Sigmoid colon (tissue), 6 donors: ENCODE measurements at regions not wholly inside any gene's neighbourhood (a gene's known extent, or its start where the extent isn't known, plus 50 kb on each side); places are given as distances from the start of the nearest gene placed in this dataset.
"Not testable (repeated sequence)": the region's sequence is repeated elsewhere in the genome, so short reads cannot be mapped to it uniquely, and the experiment has no call there.

Source experiments
- DNase-seq: peaks from one replicate; pipeline ENCODE4 v3.0.0-alpha.2; 2019
- H3K27ac ChIP-seq, 4 donors: fragments of 200-600 bp; sonication (generic); one replicate each; pipeline ENCODE4 v1.5.1; 2016 to 2019; ENCODE audit warnings: mild to moderate bottlenecking in 1 of 4
- H3K27me3 ChIP-seq, 3 donors: fragments of 200-600 bp; sonication (generic); one replicate each; pipeline ENCODE4 v1.5.1; 2019; ENCODE audit warnings: mild to moderate bottlenecking in 1 of 3
- H3K36me3 ChIP-seq, 4 donors: fragments of 200-600 bp; sonication (generic); one replicate each; pipeline ENCODE4 v1.5.1; 2016 to 2019
- H3K4me1 ChIP-seq, 4 donors: fragments of 200-600 bp; sonication (generic); one replicate each; pipeline ENCODE4 v1.5.1; 2017 to 2019
- H3K4me3 ChIP-seq, 4 donors: fragments of 200-600 bp; sonication (generic); one replicate each; pipeline ENCODE4 v1.5.1; 2017 to 2019; ENCODE audit warnings: mild to moderate bottlenecking in 2 of 4, moderate library complexity in 1 of 4
- H3K9me3 ChIP-seq, 4 donors: fragments of 200-600 bp in 3 of 4; sonication (generic) in 3 of 4; one replicate each; pipeline versions ENCODE4 v1.5.1 to v1.6.1; 2013 to 2019
- EP300 ChIP-seq, 4 donors: sonication (generic); formaldehyde crosslinking; IDR thresholded peaks; one replicate each; pipeline ENCODE4 v1.6.1; 2017; ENCODE audit warnings: antibody characterized with exemption in 4 of 4
- POLR2A ChIP-seq, 2 donors: fragments of 450-650 bp; IDR thresholded peaks; one replicate each; pipeline ENCODE4 v1.6.1; 2016; ENCODE audit warnings: antibody characterized with exemption in 2 of 2, mild to moderate bottlenecking in 2 of 2, moderate library complexity in 2 of 2
- POLR2AphosphoS5 ChIP-seq, 4 donors: sonication (generic); formaldehyde crosslinking; IDR thresholded peaks; one replicate each; pipeline ENCODE4 v1.6.1; 2017; ENCODE audit warnings: antibody characterized with exemption in 4 of 4
- WGBS, 2 donors: extraction: QIAGEN DNeasy Blood & Tissue Kit; methylation state at CpG; one replicate each; pipeline ENCODE4 v1.1.7; 2013; 5-methylcytosine and 5-hydroxymethylcytosine counted together
- intact Hi-C: fragments of 100-400 bp; cut with DNase I; formaldehyde crosslinking; loops from one replicate; pipeline ENCODE4 v1.15.1; 2023
- TF ChIP-seq, protein P1 (sequence below), 4 experiments: fragments of 450-650 bp in 3 of 4; fragments of 200-600 bp in 1 of 4; IDR thresholded peaks; one replicate each; pipeline ENCODE4 v1.5.1; 2016 to 2019; ENCODE audit warnings: antibody characterized with exemption in 4 of 4, mild to moderate bottlenecking in 3 of 4, moderate library complexity in 2 of 4
- donor health status: healthy with polysubstance abuse.
- donor health status: healthy.

DNA sequence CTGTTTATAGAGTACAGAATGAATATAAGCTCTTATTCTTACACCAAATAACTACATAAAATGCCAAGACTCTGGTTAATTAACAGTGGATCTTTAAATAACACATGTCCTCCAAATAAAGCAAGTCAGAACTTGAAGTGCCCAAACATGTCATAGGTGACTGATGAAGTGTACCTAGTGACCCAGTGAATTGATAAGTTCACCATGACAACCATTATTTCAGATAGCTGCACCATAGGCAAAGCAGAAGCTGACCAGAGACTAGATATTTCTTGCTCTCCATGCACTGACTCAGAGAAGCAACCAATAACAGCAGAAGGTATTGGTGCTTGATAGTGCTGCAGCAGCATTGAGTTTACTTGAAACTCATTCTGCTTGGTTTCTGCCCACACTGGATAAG lies 192.1 kb downstream of the DUSP10 start:
- Histone ChIP-seq H3K9me3 (no peaks in the 10 kb centered on the region), H3K4me1 (no peaks in the 10 kb centered on the region), H3K4me3 (no peak overlapping the region), H3K27me3 (no peaks in the 10 kb centered on the region), H3K27ac (no peak overlapping the region), H3K36me3 (no peaks in the 10 kb centered on the region)
- intact Hi-C loops = loop anchor here (10.0 kb wide), 2 partner anchors 625 to 905 kb away; no protein-coding TSS in a partner anchor
- TF ChIP-seq EP300 (IDR thresholded peaks at IDR 0.05) = no peak
- TF ChIP-seq, protein P1, sequence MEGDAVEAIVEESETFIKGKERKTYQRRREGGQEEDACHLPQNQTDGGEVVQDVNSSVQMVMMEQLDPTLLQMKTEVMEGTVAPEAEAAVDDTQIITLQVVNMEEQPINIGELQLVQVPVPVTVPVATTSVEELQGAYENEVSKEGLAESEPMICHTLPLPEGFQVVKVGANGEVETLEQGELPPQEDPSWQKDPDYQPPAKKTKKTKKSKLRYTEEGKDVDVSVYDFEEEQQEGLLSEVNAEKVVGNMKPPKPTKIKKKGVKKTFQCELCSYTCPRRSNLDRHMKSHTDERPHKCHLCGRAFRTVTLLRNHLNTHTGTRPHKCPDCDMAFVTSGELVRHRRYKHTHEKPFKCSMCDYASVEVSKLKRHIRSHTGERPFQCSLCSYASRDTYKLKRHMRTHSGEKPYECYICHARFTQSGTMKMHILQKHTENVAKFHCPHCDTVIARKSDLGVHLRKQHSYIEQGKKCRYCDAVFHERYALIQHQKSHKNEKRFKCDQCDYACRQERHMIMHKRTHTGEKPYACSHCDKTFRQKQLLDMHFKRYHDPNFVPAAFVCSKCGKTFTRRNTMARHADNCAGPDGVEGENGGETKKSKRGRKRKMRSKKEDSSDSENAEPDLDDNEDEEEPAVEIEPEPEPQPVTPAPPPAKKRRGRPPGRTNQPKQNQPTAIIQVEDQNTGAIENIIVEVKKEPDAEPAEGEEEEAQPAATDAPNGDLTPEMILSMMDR (IDR thresholded peaks at IDR 0.05) = no peak
- no peak for TF ChIP-seq POLR2A (IDR thresholded peaks at IDR 0.05)
- TF ChIP-seq POLR2AphosphoS5 (IDR thresholded peaks at IDR 0.05) = no peak
- no peak for DNase-seq

DNA sequence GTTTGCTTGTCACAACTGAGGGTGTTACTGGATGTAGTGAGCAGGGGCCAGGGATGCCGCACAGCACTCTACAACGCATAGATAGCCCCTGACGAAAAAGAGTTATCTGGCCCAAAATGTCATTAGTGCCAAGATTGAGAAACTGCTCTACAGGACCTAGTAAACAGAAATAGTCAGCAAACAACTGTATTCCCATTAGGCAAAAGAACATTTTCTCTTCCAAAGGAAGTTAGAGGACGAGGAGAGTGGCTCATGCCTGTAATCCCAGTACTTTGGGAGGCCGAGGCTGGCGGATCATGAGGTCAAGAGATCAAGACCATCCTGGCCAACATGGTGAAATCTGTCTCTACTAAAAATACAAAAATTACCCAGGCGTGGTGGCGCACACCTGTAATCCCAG lies 189.1 kb downstream of the DUSP10 start:
- H3K4me1 ChIP-seq, H3K9me3 ChIP-seq, H3K36me3 ChIP-seq, H3K4me3 ChIP-seq, H3K27me3 ChIP-seq, intact Hi-C loops, DNase-seq, H3K27ac ChIP-seq: not testable (repeated sequence)
- WGBS, 2 donors = 87 to 96% methylated on average over 8 of the region's 8 CpGs

DNA sequence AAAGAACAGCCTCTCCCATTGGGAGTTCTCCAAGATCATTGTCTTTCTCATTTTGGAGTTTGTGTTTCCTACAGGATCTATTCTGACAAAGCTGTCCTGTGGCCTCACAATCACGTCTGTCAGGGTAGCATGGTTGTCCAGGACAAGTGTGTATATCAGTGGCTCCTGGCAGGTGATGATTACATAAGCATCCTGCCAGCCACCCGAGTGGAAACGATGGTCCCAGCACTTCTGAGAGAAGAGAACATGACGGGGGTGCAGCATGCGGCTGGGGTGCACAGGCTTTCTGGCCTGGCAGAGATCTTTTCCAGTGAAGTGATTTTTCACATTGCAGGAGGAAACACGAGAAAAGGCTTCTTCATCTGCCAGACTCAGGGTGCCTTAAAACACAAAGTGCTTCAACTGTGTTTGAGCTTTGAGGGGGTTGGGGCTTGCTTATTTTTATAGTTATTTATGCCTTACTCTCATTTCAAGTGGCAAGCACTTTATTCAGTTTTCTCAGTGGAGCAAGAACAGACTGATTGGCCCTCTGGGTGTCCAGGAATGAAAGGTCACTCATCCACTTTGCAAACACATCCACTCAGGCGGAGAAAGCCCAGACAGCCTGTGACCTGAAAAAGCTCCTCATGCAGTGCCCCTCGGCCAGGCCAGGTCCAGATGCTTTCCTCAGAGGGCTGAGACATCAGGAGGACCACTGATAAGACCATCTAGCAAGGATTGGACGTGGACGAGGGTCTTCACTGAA lies 186.0 kb downstream of the DUSP10 start:
- Histone ChIP-seq H3K36me3 (no peaks in the 10 kb centered on the region), H3K4me1 (peaks cover 0 to 13% (median 0%) of the 10 kb centered on the region in 4 donors), H3K4me3 (no peak overlapping the region), H3K9me3 (no peaks in the 10 kb centered on the region), H3K27me3 (no peaks in the 10 kb centered on the region), H3K27ac (no peak overlapping the region)
- intact Hi-C loops = no loop called here
- TF ChIP-seq, protein P1 (IDR thresholded peaks at IDR 0.05) = no peak
- no peak for TF ChIP-seq EP300 (IDR thresholded peaks at IDR 0.05)
- TF ChIP-seq POLR2A (IDR thresholded peaks at IDR 0.05) = no peak
- TF ChIP-seq POLR2AphosphoS5 (IDR thresholded peaks at IDR 0.05) = no peak
- 66 to 81% methylated on average over 10 of the region's 10 CpGs for WGBS, 2 donors
- DNase-seq = no peak

DNA sequence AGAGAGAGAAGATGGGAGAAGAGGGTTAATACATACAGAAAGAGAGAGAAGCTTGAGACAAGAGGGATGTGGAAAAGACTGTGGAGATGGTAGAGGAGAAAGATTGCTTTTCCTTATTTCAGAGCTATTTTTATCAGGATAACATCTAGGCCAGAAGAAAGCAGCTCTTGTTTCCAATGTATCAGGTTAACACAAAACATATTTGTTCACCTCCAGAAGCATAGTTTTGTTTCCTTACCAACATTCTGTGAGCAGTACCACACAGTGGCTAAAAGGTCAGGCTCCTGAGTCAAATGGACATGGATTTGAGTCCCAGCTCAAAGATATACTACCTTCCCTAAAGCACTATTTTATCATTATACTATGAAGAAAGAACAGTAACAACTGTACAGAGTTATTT lies 185.5 kb downstream of the DUSP10 start:
- intact Hi-C loops = no loop called here
- TF ChIP-seq EP300 (IDR thresholded peaks at IDR 0.05) = no peak
- no peak for TF ChIP-seq POLR2AphosphoS5 (IDR thresholded peaks at IDR 0.05)
- TF ChIP-seq, protein P1 (IDR thresholded peaks at IDR 0.05) = no peak
- no peak for TF ChIP-seq POLR2A (IDR thresholded peaks at IDR 0.05)
- no peaks in the 10 kb centered on the region for H3K9me3 ChIP-seq
- no peak overlapping the region for H3K27ac ChIP-seq
- no peak overlapping the region for H3K4me3 ChIP-seq
- DNase-seq = no peak
- H3K27me3 ChIP-seq = no peaks in the 10 kb centered on the region
- peaks cover 0 to 13% (median 0%) of the 10 kb centered on the region in 4 donors for H3K4me1 ChIP-seq
- no peaks in the 10 kb centered on the region for H3K36me3 ChIP-seq

DNA sequence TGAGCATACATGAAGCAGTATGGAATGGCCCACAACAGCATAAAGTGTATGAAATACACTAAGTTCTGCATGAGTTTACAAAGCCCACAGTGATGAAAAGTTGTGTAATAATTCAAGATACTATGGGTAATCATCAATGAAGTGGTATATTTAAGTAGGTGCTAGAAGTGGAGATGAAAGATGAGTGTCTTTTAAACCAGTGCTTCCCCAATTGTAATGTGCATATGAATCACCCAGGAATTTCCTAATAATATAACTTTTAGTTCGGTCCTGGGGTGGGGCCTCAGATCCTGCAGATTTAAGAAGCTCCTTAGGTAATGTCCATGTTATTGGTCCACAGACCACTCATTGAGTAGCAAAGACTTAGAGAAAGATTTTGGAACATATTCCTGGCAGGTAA lies 184.9 kb downstream of the DUSP10 start:
- intact Hi-C loops = no loop called here
- H3K9me3 ChIP-seq = no peaks in the 10 kb centered on the region
- WGBS, 2 donors = 78 to 81% methylated on average over 1 of the region's 1 CpG
- H3K4me1 ChIP-seq = peaks cover 0 to 13% (median 0%) of the 10 kb centered on the region in 4 donors
- H3K27ac ChIP-seq = no peak overlapping the region
- DNase-seq = no peak
- H3K36me3 ChIP-seq = no peaks in the 10 kb centered on the region
- TF ChIP-seq, protein P1 (IDR thresholded peaks at IDR 0.05) = no peak
- TF ChIP-seq EP300 (IDR thresholded peaks at IDR 0.05) (no peak), POLR2A (IDR thresholded peaks at IDR 0.05) (no peak), POLR2AphosphoS5 (IDR thresholded peaks at IDR 0.05) (no peak)
- no peak overlapping the region for H3K4me3 ChIP-seq
- H3K27me3 ChIP-seq = no peaks in the 10 kb centered on the region
